HUES6 (cell line): ENCODE measurements at regions not wholly inside any gene's neighbourhood (a gene's known extent, or its start where the extent isn't known, plus 50 kb on each side); places are given as distances from the start of the nearest gene placed in this dataset.

Experiments used
- H3K27ac ChIP-seq: 2 replicates; pipeline ENCODE4 v1.7.0; 2013; ENCODE audit warnings: low read depth, mild to moderate bottlenecking, low read length, inconsistent platforms
- H3K27me3 ChIP-seq: 2 replicates; pipeline ENCODE4 v1.6.1; 2013; ENCODE audit warnings: low read length; ENCODE audit not compliant: control insufficient read depth, insufficient read depth
- H3K36me3 ChIP-seq: 2 replicates; pipeline ENCODE4 v1.6.1; 2013; ENCODE audit warnings: low read length; ENCODE audit not compliant: control insufficient read depth, insufficient read depth
- H3K4me1 ChIP-seq: 2 replicates; pipeline ENCODE4 v1.6.1; 2013; ENCODE audit warnings: low read length; ENCODE audit not compliant: control insufficient read depth, insufficient read depth
- H3K4me3 ChIP-seq: 2 replicates; pipeline ENCODE4 v1.5.1; 2013; ENCODE audit warnings: low read depth, low read length
- H3K9ac ChIP-seq: one replicate; pipeline ENCODE4 v1.6.1; 2013; ENCODE audit warnings: mild to moderate bottlenecking, low read length
- H3K9me3 ChIP-seq: 2 replicates; pipeline ENCODE4 v1.6.1; 2013; ENCODE audit warnings: low read depth, low read length; ENCODE audit not compliant: control insufficient read depth, insufficient read depth

DNA sequence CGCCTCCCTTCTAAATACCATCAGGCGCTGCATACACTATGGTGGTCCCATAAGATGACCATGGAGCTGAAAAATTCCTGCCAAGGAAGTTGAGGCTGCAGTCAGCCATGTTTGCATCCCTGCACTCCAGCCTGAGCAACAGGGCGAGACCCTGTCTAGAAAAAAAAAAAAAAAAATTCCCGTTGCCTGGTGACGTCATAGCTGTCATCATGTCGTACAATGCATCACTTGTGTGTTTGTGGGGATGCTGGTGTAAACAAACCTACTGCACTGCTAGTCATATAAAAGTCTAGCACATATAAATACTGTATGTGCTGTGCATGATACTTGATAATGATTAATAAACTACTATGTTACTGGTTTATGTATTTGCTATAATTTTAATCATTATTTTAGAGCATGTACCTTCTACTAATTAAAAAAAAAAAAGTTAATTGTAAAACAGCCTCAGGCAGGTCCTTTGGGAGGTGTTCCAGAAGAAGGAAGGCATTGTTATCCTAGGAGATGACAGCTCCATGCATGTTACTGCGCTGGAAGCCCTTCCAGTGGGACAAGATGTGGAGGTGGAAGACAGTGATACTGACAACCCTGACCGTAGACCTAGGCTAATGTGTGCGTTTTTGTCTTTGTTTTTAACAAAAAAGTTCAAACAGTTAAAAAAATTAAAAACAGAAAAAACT is 132.6 kb downstream of the BANF2 start:
- no peak overlapping the region for H3K9ac ChIP-seq
- H3K36me3 ChIP-seq, result no peaks in the 10 kb centered on the region
- H3K27ac ChIP-seq, result no peak overlapping the region
- peaks cover 24% of the 10 kb centered on the region for H3K4me1 ChIP-seq
- H3K27me3 ChIP-seq, result no peaks in the 10 kb centered on the region
- H3K4me3 ChIP-seq, result no peak overlapping the region
- no peaks in the 10 kb centered on the region for H3K9me3 ChIP-seq

DNA sequence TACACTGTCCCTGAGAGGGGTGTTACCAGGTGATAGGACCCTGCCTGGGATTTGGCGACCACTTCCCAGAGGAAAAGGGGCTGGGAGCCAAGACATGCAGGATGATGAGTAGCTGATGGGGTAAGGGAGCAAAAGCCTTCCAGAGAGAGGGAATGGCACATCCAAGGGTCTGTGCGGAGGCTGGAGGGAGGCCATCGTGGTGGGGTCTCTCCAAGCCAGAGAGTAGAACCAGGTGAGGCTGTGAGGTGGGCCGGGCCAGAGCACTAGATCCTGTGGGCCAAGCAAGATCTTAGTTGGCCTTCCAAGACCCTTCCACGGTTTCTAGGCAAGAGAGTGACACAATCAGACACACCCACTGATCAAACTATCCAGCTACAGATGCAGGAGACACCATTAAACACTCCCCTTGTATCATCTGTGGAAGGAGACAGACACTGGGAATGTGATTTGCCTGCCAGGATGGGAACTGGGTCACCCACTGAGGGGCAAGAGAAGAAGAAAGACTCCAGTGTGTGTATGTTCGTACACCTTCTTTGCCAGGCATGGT is 128.9 kb downstream of the BANF2 start:
- Histone ChIP-seq H3K36me3 (no peaks in the 10 kb centered on the region), H3K27ac (no peak overlapping the region), H3K27me3 (no peaks in the 10 kb centered on the region), H3K9me3 (no peaks in the 10 kb centered on the region), H3K4me1 (peaks cover 16% of the 10 kb centered on the region), H3K9ac (no peak overlapping the region), H3K4me3 (no peak overlapping the region)

DNA sequence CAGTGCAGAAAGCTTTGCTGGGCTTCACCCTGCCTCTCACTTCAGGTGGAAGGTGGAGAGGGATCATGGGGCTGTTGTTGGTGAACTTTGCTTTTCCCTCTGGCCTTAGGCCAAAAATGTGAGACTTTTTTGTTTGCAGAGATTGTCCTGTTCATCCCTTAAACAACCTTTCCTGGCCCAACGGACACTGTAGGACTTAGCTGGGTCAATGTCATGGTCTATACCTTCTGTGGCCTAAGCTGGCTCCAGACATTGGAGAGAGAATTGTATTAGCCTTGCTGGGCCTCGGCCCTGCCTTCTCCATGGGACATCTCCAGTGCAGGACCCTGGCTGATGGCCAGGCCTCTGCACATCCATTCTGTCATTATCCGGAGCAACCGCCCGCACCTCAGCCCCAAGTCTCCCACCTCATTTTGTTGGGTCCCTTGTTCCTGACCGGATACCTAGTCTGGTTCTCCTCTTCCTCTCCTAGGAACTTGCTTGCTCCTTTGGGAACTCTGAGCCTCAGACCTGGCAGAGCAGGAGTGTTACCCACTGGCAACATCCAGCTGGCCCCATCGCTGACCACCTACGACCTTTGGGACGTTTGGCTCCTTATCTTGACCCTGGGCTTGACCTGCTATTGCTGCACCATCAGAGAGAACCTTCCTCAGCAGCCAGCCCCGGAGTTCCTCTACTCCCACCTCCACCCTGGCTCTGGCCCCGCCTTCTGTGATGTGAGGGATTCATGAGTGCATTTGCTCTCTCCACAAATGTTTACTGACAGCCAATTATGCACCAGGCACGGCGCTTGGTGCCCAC is 128.2 kb downstream of the BANF2 start:
- H3K9me3 ChIP-seq, result no peaks in the 10 kb centered on the region
- no peaks in the 10 kb centered on the region for H3K27me3 ChIP-seq
- H3K4me3 ChIP-seq, result no peak overlapping the region
- H3K27ac ChIP-seq, result no peak overlapping the region
- peaks cover 22% of the 10 kb centered on the region for H3K4me1 ChIP-seq
- no peaks in the 10 kb centered on the region for H3K36me3 ChIP-seq
- no peak overlapping the region for H3K9ac ChIP-seq

DNA sequence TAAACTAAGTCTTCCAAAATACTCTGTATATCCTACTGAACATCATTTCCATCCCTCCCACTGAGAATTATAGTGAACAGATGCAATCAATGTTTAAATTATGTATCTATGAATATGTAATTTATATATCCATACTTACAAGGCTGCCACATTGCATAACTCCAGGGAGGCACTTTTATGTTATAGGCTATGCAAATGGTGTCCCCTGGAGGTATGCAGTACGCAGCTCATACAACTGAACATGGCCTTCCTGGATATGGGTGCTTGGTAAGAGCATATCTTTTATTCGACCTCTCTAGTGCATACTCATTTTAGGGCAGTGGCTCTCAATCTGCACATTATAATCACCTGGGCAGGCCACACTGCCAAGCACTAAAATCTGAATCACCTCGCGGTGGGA is 127.3 kb downstream of the BANF2 start:
- peaks cover 22% of the 10 kb centered on the region for H3K4me1 ChIP-seq
- H3K9me3 ChIP-seq, result no peaks in the 10 kb centered on the region
- no peaks in the 10 kb centered on the region for H3K27me3 ChIP-seq
- no peak overlapping the region for H3K4me3 ChIP-seq
- no peak overlapping the region for H3K9ac ChIP-seq
- no peaks in the 10 kb centered on the region for H3K36me3 ChIP-seq
- no peak overlapping the region for H3K27ac ChIP-seq

DNA sequence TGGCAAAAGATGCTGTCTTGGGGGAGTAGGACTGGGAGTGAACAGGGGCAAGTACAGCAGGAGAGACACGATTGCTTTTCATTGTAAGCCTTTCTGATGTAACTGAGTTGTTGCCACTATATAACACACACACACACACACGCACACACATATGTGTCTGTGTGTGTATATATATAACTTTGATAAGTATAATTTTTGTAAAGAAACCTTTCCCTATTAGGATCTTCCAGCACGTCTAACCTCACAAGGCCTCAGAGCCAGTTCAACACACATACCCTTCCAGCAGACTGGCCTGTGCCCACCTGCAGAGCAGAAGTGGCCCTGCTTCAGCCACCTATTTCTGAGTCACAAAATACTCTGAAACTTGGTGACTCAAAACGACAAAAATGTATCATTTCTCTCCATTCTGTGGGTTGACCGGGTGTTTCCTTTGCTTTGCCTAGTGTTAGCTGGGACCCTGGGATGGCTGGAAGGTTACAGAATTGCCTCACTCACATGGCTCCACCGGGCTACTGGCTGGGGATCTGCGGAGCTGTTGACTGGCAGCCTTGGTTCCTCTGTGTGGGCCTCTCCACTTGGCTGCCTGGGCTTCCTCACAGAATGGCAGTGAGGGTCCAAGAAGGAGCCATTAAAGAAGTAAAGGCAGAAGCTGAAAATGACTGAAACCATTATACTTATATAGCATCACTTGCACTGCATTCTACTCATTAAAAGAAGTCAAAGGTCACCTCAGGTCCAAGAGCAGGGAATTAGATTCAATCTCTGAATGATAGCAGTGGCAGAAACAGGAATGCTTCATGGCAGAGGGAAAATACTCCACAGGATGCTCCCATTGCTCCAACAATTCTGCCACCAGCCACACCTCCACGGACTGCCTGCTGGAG is 126.4 kb downstream of the BANF2 start:
- no peaks in the 10 kb centered on the region for H3K9me3 ChIP-seq
- no peak overlapping the region for H3K27ac ChIP-seq
- no peaks in the 10 kb centered on the region for H3K36me3 ChIP-seq
- H3K27me3 ChIP-seq, result no peaks in the 10 kb centered on the region
- H3K4me1 ChIP-seq, result peaks cover 22% of the 10 kb centered on the region
- no peak overlapping the region for H3K4me3 ChIP-seq
- no peak overlapping the region for H3K9ac ChIP-seq

DNA sequence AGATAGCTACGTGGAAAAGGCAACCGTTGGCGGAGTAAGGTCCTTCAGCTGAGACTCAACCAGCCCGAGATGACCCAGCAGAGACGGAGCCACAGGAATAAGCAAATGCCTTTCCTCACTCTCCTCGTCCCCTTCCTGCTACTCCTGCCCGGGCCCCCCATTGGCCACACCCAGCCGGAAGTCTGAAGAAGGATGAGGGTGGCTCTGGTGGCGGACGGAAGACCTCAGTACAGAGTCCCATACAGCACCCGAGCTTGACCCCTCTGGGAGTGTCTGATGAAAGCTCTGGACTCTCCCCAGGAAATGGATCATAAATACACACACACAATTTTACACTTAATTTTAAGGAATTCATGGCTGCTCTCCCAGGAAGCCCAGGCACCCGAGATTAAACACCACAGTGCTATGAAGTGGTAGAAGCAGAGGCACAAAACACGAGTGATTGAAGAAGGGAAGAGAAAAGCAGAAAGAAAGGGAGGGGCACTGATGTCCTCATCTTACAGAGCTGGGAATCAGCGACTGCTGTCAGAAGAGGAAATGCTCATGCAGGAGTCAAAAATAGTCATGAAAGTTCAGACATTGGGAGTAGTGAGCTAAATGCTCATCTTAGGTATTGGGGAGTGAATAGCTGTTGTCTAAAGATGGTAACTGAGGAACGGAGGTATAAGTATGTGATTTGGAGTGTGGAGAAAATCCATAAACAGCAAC is 125.6 kb downstream of the BANF2 start:
- no peak overlapping the region for H3K27ac ChIP-seq
- no peak overlapping the region for H3K9ac ChIP-seq
- H3K4me1 ChIP-seq, result peaks cover 22% of the 10 kb centered on the region
- no peak overlapping the region for H3K4me3 ChIP-seq
- H3K9me3 ChIP-seq, result 0 out of 2 replicates have a peak, but pooled peaks cover 2% of the 10 kb centered on the region
- no peaks in the 10 kb centered on the region for H3K27me3 ChIP-seq
- no peaks in the 10 kb centered on the region for H3K36me3 ChIP-seq

DNA sequence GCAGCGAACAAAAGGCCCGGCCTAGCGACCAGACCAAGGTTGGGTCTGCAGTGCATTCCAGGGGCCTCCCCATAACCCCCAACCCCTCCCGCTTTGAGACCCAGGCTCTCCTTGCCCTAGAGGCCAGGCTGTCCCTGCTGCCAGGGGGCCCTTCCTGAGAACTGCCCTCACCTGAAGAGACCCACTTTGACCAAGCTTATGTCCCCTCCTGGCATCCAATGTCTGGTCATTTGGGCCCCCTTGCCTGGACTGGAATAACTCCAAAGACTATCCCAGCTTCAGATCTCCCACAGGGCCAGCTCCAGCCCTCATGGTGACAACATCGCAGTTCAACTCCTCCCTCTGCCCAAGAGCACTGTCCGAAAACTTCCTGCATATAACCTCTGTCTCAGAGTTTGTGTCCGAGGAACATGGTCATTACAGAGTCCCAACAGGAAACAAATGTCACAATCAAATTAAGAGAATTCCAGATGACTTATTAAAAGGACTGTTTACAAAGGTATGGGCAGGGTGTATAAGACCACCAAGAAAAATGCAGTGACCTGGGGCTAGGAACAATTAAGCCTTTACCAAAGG is 125.0 kb downstream of the BANF2 start:
- H3K4me1 ChIP-seq, result peaks cover 22% of the 10 kb centered on the region
- no peak overlapping the region for H3K9ac ChIP-seq
- H3K27ac ChIP-seq, result no peak overlapping the region
- 0 out of 2 replicates have a peak, but pooled peaks cover 2% of the 10 kb centered on the region for H3K9me3 ChIP-seq
- no peaks in the 10 kb centered on the region for H3K36me3 ChIP-seq
- H3K4me3 ChIP-seq, result no peak overlapping the region
- H3K27me3 ChIP-seq, result no peaks in the 10 kb centered on the region

DNA sequence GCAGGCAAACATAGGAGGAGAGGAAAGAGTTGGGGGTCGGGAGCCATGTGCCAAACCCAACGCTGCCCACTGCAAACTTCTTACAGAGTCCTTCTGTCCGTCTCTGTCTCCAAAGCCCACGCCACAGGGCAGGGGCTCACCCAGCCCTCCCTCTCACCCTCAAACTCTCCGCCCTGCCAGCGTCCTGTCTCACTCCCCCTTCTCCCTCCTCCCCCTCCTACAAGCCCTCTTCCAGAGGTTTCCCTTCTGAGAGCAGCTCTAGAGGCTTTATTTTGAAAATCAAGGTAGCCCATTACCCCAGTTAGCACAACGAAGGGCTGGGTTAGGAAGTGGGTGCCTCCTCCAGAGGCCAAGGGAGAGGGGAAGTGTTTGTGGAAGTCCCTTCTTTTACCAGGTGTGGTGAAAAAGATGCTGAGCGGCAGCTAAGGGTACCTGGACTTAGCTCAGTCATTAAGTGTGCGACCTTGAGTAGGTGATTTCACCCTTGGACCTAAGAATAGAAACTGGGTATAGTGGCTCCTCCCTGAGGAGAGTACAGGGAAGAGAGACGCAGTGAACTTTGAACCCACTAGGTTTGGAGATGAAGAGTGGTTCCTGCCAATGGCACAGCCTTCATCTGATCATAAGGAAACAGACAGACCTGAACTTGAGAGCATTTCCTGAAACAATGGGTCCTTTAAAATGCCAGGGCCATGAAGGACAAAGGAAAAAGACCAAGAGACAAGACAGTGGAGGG is 123.8 kb downstream of the BANF2 start:
- H3K36me3 ChIP-seq, result no peaks in the 10 kb centered on the region
- H3K4me3 ChIP-seq, result no peak overlapping the region
- no peak overlapping the region for H3K27ac ChIP-seq
- H3K4me1 ChIP-seq, result peaks cover 22% of the 10 kb centered on the region
- H3K9me3 ChIP-seq, result 0 out of 2 replicates have a peak, but pooled peaks cover 2% of the 10 kb centered on the region
- H3K9ac ChIP-seq, result no peak overlapping the region
- H3K27me3 ChIP-seq, result no peaks in the 10 kb centered on the region

DNA sequence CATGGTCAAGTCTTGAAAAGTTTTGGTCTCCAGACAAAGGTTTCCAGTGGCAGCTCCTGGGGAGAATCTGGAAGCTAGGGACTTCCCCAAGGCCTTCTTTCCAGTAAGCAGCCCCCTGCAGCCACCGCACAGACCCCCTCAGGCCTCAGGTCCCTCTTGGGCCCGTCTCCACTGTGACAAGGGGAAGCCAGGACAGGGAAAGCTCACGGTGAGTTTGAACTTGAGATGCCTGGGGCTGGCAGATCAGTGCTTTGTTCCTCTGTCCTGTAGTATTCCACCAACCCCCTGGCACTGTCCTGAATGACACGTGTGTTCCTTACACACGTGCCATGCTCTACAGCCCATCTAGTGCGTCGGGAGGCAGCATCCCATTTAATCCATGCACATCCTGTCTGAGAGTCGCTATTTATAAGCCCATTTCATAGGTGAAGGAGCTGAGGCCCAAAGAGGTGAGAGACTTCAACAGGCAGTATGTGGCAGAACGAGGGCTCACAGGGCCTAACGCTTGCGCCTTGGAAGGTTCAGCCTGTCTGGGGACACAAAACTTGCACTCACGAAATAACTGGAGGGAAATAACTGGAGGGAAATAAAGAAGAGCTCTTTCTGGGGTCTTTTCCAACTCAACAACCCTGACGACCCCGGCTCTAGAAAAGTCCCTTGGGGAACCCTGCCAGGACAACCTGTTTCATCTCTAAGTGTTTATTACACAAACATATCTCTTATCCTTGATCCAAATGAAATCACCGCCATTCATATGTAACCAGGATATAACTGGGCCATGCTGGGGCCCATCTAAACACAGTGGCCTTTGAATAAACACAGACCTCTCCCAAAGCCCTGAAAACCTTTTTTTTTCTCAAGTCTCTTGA is 123.0 kb downstream of the BANF2 start:
- Histone ChIP-seq H3K27me3 (no peaks in the 10 kb centered on the region), H3K27ac (no peak overlapping the region), H3K4me3 (no peak overlapping the region), H3K36me3 (no peaks in the 10 kb centered on the region), H3K9me3 (0 out of 2 replicates have a peak, but pooled peaks cover 2% of the 10 kb centered on the region), H3K4me1 (peaks cover 22% of the 10 kb centered on the region), H3K9ac (no peak overlapping the region)
